ENCODE measurements at regions not wholly inside any gene's neighbourhood (a gene's known extent, or its start where the extent isn't known, plus 50 kb on each side); places are given as distances from the start of the nearest gene placed in this dataset.

GRCh38 chr16:72298961-72299360 is 127.0 kb upstream of the PMFBP1 start:
- Histone ChIP-seq H3K9me3 (no peaks in the 10 kb centered on the region), H3K4me1 (no peaks in the 10 kb centered on the region), H3K36me3 (no peaks in the 10 kb centered on the region), H3K27ac (no peak overlapping the region), H3K4me3 (no peak overlapping the region), H3K27me3 (no peaks in the 10 kb centered on the region)
- intact Hi-C loops (cut with DNase I) = no loop called here
- no peak for DNase-seq (ENCODE audit: extremely low spot score in 2 of 2)
- TF ChIP-seq POLR2AphosphoS5 (IDR thresholded peaks at IDR 0.05; ENCODE audit: insufficient read depth in 1 of 2, low read depth in 1 of 2) (no peak), POLR2A (IDR thresholded peaks at IDR 0.05) (no peak)
- TF ChIP-seq, protein P1, sequence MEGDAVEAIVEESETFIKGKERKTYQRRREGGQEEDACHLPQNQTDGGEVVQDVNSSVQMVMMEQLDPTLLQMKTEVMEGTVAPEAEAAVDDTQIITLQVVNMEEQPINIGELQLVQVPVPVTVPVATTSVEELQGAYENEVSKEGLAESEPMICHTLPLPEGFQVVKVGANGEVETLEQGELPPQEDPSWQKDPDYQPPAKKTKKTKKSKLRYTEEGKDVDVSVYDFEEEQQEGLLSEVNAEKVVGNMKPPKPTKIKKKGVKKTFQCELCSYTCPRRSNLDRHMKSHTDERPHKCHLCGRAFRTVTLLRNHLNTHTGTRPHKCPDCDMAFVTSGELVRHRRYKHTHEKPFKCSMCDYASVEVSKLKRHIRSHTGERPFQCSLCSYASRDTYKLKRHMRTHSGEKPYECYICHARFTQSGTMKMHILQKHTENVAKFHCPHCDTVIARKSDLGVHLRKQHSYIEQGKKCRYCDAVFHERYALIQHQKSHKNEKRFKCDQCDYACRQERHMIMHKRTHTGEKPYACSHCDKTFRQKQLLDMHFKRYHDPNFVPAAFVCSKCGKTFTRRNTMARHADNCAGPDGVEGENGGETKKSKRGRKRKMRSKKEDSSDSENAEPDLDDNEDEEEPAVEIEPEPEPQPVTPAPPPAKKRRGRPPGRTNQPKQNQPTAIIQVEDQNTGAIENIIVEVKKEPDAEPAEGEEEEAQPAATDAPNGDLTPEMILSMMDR (IDR thresholded peaks at IDR 0.05) = no peak

- no peaks in the 10 kb centered on the region for H3K36me3 ChIP-seq
- no peaks in the 10 kb centered on the region for H3K9me3 ChIP-seq
- intact Hi-C loops (cut with DNase I) = no loop called here
- H3K27ac ChIP-seq = no peak overlapping the region
- peaks cover 14% of the 10 kb centered on the region for H3K4me1 ChIP-seq
- no peak for TF ChIP-seq POLR2A (IDR thresholded peaks at IDR 0.05)
- TF ChIP-seq POLR2AphosphoS5 (IDR thresholded peaks at IDR 0.05; ENCODE audit: insufficient read depth in 1 of 2, low read depth in 1 of 2) = no peak
- TF ChIP-seq, protein P1 (IDR thresholded peaks at IDR 0.05) = no peak
- H3K4me3 ChIP-seq = no peak overlapping the region
- no peaks in the 10 kb centered on the region for H3K27me3 ChIP-seq
- DNase-seq (ENCODE audit: extremely low spot score in 2 of 2) = no peak
Observed at GRCh38 chr16:72295914-72296313, 124.0 kb upstream of the PMFBP1 start.

- H3K4me1 ChIP-seq = peaks cover 14% of the 10 kb centered on the region
- intact Hi-C loops (cut with DNase I) = no loop called here
- DNase-seq (ENCODE audit: extremely low spot score in 2 of 2) = no peak
- no peaks in the 10 kb centered on the region for H3K27me3 ChIP-seq
- H3K9me3 ChIP-seq = no peaks in the 10 kb centered on the region
- H3K36me3 ChIP-seq = no peaks in the 10 kb centered on the region
- H3K27ac ChIP-seq = peak overlapping the region; percentile 43
- H3K4me3 ChIP-seq = no peak overlapping the region
- peak in 1 of 2 donors; percentile 76 for TF ChIP-seq POLR2AphosphoS5 (IDR thresholded peaks at IDR 0.05; ENCODE audit: insufficient read depth in 1 of 2, low read depth in 1 of 2)
- TF ChIP-seq, protein P1 (IDR thresholded peaks at IDR 0.05) = no peak
Observed at GRCh38 chr16:72291531-72291981, 119.6 kb upstream of the PMFBP1 start.

DNA sequence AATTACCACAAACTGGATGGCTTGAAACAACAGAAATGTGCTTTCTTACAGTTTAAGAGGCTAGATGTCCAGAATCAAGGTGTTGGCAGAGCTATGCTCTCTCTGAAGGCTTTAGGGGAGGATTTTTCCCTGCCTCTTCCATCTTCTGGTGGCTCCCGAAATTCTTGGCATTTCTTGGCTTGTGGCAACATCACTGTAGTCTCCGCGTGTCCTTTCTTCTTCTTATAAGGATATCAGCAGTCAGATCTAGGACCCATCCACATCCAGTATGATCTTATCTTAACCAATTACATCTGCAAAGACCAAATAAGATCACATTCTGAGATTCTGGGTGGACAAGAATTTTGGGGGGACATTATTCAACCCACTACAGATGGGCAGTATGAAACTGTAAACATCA is 119.2 kb upstream of the PMFBP1 start:
- Histone ChIP-seq H3K36me3 (no peaks in the 10 kb centered on the region), H3K27ac (peak overlapping the region; percentile 43), H3K27me3 (no peaks in the 10 kb centered on the region), H3K4me1 (peaks cover 14% of the 10 kb centered on the region), H3K9me3 (no peaks in the 10 kb centered on the region), H3K4me3 (no peak overlapping the region)
- intact Hi-C loops (cut with DNase I) = no loop called here
- TF ChIP-seq POLR2A (IDR thresholded peaks at IDR 0.05) (no peak), POLR2AphosphoS5 (IDR thresholded peaks at IDR 0.05; ENCODE audit: insufficient read depth in 1 of 2, low read depth in 1 of 2) (no peak)
- TF ChIP-seq, protein P1 (IDR thresholded peaks at IDR 0.05) = no peak
- no peak for DNase-seq (ENCODE audit: extremely low spot score in 2 of 2)

DNA sequence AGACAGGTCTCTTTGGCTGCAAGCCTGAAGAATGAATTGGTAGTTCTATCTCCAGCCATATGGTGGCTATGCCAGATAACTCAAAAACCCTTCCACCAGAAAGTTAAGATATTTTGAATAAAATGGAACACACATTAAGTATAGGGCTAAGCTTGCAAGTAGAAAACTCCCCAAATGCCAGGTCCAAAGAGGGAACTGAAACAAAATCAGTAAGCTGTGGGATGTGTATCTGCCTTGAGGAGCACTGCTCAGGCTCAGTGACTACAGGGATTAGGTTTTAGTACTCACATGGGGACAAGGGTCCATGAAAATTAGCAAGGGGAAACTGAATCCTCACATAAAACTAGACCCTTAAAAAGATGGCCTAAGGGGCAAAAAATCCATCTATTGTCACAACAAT is 115.7 kb upstream of the PMFBP1 start:
- intact Hi-C loops (cut with DNase I) = no loop called here
- no peaks in the 10 kb centered on the region for H3K27me3 ChIP-seq
- H3K9me3 ChIP-seq = no peaks in the 10 kb centered on the region
- H3K27ac ChIP-seq = no peak overlapping the region
- TF ChIP-seq POLR2A (IDR thresholded peaks at IDR 0.05) = no peak
- TF ChIP-seq, protein P1 (IDR thresholded peaks at IDR 0.05) = no peak
- no peak for TF ChIP-seq POLR2AphosphoS5 (IDR thresholded peaks at IDR 0.05; ENCODE audit: insufficient read depth in 1 of 2, low read depth in 1 of 2)
- peaks cover 14% of the 10 kb centered on the region for H3K4me1 ChIP-seq
- H3K4me3 ChIP-seq = no peak overlapping the region
- H3K36me3 ChIP-seq = no peaks in the 10 kb centered on the region
- no peak for DNase-seq (ENCODE audit: extremely low spot score in 2 of 2)

Measured in vagina (tissue), 2 donors.